ENCODE measurements at regions not wholly inside any gene's neighbourhood (a gene's known extent, or its start where the extent isn't known, plus 50 kb on each side); places are given as distances from the start of the nearest gene placed in this dataset.

DNA sequence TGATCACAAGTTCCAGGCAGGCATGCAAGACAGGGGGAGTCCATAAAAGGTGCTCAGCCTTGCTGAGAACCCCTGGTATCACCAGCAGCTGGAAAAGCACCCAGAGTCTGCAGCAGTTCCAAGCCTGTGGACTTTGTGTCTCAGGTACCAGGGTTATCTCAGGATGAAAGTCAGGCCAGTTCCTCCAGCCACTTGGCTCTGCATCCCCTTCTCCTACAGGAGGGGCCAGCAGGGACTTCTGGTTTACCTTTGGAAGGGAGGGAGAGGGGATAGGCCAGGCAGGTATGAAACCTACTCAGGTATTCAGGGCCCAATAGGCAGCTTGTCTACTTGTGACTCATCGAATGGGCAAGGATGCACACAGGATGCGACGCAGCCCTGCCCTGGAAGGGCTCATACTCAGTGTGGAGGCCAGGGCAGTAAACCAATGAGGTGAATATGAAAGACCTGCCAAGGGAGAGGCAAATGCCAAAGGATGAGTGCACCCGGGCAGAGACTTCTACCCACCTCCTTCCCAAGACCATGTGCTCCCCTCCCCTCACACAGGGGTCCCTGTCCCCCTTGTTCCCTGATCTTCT lies 148.2 kb downstream of the SLC38A6 start:
- no peak for DNase-seq

DNA sequence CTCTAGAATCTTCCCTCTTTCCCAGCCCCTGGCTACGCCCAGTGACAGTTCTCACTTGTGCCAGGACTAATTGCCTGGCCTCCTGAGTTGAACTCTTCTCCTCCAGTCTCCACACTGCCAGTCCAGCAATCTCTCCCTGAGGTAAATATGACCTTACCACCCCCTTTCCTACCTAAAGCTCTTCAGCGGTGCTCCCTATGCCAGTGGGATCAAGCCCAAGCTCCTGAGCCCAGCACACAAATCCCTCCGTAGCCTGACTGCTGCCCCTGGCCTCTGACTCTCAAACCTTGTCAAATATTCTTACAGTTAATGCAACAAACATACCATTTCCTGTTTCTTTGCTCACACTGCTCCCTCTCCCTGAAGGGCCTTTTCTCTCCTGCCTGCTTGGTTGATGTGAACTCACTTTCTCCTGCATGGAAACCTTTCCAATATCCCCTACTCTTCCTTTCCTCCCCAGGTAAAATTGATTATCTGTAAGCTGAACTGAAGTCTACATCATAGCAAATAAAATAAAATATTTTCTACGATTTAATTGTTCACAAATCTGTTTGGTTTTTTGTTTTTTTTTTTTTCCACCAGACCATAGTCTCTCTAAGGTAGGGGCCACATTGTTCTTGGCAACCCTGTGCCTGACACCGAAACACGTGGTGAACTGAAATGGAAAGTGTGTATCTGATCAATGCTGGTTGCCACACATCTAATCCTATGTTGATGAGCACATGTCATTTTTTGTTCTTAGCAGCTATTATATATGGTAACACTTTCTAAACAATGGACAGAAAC lies 147.5 kb downstream of the SLC38A6 start:
- DNase-seq, result no peak

DNA sequence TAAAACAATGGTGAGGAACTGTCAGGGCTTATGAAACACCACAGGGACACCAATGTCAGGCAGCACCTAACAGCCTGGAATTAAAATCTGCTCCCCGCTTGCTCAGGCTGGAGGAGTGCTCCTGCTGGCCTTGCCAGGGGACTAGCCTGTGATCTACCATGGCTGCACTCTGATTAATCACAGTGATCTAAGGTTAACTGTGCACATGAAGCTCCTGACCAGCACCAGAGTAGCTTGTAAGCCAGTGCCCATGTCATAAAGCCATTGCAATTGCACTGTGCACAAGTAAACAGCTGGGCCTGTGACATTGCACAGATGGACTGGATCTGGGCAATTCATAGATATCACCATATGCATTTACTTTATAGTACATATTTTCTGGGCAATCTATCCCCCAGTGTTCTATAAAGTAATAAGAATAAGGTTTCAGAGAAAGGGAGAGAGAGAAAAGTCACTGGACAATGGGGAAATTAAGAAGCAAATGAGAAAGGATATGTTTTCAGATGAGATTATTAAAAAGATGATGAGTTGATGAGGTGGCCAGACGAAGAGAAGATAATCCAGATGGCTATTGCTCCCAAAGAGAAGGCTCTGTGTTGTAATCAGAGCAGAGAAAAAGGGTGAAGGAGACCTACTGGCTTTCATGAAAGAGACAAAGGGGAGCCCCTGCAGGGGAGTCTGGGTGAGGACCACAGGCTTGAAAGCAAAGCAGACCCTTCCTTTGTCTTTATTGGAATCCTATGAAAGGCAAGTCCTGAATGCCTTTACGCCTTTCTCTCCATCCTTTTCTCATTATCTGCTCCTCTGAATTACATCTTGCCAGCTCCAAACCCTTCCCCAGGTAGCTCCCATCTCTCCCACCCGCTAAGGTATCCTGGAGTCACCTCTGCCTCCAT lies 145.8 kb downstream of the SLC38A6 start:
- no peak for DNase-seq

DNA sequence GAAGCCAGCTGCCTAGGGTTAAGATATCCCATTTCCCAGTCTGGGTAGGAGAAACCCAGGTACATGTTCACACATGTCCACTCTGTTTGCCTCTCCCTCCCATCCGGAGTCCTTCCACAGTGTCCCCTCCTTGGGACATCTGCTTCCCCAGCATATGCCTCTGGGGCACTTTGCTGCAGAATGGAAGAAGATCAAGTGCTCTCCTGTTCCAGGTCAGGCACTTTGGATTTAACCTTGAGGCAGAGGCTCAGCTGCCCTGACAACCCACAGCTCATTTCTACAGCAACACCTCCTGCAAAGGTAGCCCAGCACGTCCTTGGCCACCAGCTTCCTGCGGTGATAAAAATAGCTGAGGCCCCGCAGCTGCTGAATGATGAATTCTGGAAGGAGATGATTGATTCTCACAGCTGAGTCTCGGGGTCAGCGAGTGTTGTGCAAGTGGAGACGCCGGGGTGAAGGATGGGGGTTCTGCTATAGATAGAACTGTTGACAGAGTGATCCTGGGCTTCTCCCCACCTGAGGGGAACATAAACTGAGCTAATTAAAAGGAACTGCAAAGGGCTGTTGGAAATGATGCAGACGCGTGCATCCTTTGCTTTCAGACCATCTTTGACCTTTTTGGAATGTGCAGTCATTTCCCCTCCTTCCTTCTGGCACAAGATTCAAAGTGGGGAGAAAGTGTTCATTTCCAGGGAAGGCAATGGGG lies 145.0 kb downstream of the SLC38A6 start:
- no peak for DNase-seq

DNA sequence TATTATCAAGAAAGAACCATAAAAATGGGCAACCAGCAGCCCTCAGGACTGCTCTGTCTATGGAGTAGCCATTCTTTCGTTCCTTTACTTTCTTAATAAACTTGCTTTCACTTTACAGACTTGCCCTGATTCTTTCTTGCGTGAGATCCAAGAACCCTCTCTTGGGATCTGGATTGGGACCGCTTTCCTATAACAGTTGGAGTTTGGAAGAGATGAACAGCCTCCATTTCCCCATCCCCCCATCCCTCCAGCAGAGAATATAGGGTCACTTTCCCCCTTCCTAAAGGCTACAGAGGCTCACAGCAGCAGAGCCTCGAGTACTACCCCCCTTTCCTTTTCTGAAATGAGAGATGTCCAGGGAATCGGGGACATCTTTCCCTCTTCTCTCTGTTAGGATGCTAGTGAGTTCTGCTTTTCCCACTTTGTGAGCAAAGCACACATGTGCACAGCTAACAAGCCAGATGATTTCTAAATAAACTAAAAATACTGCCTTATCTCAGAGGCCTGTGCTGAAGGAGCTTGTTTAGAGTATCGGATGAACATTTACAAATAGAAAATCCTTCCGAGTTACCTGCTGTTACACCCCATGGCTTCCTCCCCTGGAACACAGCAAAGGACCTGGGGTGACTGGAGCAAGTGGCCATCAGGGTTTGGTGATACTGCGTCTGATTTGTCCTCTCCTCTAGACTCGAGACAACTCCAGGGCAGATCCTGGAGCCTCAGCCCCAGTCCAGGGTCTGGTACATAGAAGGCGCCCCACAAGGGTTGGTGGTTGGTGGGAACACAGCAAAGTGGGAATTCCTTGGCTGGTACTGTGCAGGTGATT lies 144.2 kb downstream of the SLC38A6 start:
- no peak for DNase-seq

DNA sequence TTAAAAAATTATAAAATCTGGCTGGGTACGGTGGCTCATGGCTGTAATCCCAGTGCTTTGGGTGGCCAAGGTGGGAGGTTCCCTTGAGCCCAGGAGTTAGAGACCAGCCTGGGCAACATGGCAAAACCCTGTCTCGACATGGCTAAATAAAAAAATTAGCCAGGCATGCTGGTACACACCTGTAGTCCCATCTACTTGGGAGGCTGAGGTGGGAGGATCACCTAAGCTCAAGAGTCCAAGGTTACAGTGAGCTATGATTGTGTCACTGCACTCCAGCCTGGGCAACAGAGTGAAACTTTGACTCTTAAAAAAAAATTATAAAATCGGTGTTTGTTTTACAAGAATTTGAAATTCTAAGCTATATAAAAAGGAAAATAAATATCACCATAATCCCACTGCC lies 141.8 kb downstream of the SLC38A6 start:
- DNase-seq, result no peak

DNA sequence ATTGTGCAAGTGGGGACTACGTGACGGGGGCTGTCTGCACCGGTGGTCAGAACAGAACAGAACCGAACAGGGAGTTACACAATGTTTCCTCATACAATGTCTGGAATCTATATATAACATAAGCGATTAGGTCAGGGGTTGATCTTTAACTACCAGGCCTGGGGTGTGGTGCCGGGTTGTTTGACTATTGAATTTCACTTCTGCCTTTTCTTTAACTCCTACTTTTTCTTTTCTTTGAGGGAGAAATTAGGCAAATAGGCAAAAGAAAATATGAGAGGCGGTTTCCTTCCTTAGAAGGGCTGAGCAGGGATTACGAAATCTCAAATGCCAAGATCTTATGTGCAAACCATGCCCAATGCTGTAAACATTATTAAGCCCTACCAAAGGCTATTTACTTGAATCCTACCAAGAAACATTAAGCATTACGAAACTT lies 140.3 kb downstream of the SLC38A6 start:
- no peak for DNase-seq

DNA sequence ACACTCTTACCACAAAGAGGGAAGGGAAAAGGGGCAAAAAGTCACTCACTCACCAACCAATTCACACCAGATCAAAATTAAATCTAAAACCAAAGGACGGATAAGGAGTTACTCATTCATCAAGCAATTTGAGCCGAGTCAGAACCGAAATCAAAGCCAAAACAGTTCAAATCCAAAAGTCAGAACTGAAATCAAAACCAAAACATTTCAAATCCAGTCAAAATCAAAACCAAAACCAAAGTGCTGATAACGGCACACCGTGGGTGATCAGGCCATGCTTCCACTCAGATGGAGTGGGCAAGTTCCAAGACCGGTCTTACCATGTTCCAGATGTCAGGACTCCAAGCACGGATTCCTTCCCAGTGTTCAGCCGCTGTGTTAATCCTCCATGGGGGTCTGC lies 139.5 kb downstream of the SLC38A6 start:
- no peak for DNase-seq

DNA sequence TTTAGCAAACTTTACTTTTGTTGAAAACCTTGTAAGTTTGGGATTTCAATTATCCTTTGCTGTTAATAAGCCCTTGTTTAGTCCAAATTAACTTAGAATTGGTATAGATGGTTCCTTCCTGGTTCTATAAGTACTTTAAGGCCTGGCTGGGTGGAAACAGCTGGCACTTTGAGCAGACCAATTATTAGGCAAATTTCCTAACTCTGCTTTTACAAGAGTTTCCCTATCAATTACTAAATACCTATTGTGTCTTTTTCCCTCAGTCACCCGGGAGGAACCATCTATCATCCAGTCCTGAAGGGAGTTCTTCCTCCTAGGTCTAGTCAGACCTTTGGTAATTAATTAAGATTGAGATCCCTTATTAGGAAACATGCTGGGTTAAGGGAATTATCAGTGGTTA lies 138.0 kb downstream of the SLC38A6 start:
- DNase-seq, result no peak

DNA sequence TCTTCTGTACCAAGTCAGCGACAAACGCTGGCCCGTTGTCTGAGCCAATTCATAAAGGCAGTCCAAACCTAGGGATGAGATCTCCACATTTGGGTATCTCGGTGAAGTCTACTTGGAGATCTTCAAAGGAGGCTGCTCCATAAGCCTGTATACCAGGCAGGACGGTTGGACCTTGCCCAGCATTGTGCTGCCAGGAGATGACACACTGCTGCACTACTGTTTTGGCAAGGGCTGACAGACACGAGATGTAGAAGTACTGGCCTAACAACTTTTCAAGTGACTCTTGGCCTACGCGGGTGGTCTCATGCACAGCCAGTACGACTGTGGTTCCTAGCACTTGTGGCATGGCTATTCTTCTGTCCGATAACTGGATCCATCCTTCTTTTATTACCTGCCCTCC lies 135.3 kb downstream of the SLC38A6 start:
- no peak for DNase-seq

DNA sequence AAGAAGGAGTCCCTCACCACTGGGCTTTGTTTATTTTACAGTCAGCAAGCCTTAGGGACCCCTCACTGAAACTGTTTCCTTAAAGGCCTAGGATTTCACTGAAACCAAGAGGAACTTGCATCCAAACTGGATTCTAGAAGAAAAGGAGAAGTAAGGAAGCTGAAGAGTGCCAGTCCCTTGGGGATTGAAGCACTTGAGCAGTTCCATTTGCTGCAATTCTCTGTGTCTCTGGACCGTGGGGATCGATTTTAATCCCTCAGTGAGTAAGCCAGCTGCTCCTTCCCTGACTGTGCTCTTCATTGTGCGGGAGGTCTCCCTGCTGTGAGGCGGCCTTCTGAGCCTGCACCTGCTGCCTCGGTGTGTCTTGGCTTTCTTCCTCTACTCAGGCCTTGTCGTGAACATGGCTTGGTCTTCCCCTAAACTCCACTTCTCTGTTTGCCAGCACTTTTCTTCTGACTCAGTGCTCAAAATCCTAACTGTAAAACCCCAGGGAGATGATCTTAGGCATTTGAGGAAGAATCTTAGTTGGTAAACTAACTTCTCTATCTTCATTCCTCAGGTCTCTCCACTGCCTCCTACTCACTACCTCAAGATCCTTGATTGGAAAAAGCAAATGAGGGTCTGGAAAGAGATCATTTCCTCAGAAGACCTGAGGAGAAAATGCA lies 132.6 kb downstream of the SLC38A6 start:
- DNase-seq, result no peak

DNA sequence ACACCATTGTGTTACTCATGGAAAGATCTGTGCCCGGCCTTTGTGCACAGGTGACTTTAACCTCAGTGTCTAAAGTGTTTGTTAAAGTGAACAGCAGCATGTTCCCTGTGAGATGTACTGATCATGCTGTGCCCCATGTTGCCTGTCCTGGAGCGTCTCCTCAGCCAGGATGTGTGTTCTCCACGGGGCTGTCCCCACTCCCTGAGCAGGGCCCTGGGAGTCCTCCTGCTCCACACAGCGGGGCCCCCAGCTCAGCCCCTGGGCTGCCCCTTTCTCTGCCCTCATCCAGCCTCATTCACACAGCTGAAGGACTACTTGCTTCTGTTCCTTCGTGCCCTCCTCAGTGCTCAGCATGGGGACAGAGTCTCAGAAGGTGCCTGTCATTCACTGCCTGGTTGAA lies 131.5 kb downstream of the SLC38A6 start:
- no peak for DNase-seq

DNA sequence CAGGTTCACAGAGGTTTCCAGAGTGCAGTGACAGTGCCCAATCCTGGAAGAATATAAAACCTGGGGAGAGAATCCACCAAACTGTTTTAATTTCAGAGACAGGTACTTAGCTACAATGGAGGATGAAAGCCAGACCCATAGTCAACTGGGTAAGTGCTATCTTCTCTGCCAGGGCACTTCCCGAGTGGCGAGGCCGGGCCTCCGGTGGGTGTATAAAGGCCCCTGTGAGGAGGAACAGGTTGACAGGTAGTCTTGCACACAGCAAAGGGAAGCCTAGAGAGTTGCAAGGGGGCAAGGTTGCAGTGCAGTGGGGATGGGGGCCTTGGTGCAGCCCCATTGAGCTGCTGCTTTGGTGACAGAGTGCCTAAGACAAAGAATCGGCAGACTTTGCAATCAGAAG lies 130.7 kb downstream of the SLC38A6 start:
- no peak for DNase-seq

DNA sequence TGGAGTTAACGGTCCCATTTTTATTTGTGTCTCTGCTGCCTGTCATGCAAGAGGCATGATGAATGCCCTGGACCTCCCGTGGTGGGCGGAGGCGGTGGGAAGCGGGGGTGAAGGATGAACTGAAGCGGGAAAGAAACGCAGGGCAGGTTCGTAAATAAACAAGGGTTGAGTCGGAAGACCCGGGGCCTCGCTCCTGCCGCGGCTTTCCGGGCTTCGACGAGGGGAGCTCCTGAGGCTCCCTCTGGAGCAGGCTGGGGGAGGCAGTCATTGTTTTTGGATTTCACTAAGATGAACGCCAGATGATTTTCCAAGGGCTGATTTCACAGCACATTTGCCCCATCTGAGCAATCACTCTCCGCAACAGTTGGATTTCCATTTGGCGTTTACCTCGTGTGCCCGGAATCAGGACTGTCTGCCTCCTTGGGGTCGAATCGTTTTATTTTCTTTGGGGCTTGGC lies 130.2 kb downstream of the SLC38A6 start:
- no peak for DNase-seq

DNA sequence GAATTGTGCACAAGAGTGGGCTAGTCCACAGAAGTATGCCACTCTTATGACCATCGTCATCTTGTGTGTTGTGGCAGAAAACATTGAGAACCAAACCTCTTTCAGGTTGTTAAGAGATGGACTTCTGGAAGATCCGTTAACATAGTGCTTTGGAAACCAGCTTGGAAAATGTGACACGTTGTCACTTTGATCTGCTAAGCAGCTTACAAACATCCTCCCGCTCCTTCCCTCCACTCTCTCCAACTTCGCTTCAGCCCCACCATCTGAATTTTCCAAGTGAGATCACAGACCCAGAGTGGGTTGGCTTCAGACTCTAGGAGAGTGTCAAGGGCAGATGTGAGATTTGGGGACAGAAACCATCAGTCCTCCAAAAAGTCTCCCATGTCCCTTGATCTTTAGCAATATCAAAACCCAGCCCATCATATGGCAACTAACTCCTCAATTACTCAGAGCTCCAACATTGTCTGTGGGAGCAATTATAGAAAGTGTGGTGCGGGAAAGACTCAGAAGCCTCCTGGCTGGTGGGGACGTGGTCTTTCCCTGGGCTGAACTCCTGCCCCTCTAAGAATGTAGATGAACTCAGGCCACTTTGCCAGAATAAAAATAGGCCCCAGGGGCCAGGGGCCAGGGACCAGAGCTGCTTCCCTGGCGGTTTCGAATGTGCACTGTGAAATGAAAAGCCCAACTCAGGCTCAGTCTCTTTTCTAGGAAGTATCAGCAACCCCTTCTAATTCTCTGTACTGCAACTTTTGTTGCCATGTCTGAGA lies 129.5 kb downstream of the SLC38A6 start:
- DNase-seq, result no peak

DNA sequence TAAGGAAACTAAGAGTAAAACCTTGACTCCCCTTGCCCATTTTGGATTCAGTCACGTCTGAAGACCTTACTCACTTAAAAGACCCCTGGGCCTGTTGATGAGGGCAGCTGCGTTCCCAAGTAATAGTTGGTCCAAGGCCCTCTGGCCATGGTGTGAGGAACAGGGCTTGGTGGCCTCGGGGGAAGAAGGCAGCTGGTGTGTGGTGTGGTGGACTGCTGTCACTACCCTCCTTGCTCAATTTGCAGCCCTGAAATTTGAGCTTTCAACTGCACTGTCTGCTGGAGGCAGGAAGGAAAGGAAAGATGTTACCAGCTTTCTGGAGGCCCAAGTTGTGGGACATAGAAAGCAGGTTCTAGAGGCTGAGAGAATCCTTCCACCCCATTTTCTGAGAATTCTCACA lies 128.2 kb downstream of the SLC38A6 start:
- DNase-seq, result no peak

DNA sequence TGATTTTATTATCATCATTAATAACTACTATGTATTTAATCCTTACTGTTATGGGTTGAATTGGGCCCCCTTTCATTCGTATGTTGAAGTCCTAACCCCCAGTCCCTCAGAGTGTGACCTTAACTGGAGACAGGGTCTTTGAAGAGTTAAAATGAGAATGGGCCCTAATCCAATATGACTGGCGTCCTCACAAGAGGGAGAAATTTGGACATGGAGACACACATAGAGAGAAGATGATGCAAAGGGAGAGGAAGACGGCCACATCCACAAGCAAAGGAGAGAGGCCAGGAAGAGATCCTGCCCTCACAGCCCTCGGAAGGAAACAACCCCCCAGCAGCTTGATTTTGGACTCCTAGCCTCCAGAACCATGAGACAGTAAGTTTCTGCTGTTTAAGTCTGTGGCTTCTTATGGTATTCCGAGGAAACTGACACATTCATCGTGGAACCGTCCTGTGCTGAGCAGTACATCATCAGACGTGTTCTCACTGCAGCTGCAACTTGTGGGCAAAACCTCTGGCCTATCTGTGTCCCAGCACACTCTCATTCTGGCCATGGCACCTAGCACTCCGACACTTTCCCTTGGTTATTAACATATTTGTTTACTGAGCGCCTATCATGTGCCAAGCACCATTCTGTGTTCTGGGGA lies 127.6 kb downstream of the SLC38A6 start:
- DNase-seq, result no peak

DNA sequence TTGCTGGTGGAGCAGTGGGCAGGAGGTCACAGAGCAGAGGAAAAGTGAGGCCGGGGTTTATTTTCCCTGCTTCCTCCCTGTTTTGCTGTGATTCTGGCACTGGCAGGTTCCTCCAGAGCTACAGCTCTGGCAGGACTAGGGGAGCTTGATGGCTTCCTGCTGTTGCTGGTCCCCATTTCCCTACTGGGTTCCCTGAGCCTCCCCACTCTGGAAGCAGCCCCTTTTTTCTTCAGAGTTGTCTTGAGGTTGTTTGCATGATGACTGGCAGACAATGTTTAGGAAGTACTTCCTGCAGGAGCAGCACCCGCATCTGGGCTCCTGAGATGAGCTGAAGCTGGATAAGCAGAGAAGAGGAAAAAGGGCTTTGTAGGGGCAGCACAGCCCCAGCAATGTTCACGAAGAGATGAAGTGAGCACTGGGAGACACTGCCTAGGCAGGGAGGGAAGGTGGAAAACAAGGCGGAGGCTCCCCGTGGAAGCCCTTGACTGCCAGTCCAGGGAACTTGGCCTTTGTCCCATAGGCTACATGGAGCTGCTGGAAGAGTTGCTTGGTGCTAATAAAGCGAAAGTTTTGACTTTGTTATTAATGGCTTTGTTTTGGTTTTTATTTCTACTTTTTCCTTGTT lies 126.9 kb downstream of the SLC38A6 start:
- no peak for DNase-seq

DNA sequence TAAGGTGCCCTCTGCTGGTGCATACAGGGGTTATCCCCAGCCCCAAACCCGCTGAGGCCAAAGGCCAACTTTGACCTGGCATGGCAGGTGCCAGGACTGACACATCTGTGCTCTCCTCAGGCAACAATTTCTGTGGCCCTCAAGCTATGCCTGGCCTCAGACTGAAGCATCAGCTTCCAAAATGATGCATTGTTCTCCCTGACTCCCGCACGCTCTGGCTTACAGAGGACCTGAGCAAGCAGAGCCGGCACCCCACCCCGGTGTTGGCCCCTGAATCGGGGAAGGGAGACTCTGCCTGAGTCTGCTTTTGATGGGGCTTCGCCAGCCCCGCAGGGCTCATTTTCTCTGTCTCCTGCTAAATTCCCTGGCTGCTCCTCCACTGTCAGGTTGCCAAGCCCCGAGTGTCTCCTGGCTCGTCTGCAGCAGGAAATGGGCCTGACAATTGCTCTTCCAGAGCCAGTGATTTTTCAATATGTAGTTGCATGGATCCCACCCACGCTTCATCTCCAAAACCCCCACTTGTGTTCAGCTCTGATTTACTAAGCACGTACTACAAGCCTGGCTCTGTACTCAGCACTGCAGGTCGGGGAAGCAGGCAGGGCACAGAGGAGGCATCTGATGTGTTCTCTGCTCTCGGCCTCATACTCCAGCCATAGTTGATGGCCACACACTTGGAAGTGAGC lies 126.1 kb downstream of the SLC38A6 start:
- DNase-seq, result no peak

All from midbrain (tissue), 1 donor.